ENCODE measurements at regions not wholly inside any gene's neighbourhood (a gene's known extent, or its start where the extent isn't known, plus 50 kb on each side); places are given as distances from the start of the nearest gene placed in this dataset.
"Not testable (repeated sequence)": the region's sequence is repeated elsewhere in the genome, so short reads cannot be mapped to it uniquely, and the experiment has no call there.

GRCh38 chr3:118245312-118245711 is 789.3 kb downstream of the IGSF11 start:
- no peak for TF ChIP-seq POLR2A (IDR thresholded peaks at IDR 0.05)
- TF ChIP-seq, protein P1, sequence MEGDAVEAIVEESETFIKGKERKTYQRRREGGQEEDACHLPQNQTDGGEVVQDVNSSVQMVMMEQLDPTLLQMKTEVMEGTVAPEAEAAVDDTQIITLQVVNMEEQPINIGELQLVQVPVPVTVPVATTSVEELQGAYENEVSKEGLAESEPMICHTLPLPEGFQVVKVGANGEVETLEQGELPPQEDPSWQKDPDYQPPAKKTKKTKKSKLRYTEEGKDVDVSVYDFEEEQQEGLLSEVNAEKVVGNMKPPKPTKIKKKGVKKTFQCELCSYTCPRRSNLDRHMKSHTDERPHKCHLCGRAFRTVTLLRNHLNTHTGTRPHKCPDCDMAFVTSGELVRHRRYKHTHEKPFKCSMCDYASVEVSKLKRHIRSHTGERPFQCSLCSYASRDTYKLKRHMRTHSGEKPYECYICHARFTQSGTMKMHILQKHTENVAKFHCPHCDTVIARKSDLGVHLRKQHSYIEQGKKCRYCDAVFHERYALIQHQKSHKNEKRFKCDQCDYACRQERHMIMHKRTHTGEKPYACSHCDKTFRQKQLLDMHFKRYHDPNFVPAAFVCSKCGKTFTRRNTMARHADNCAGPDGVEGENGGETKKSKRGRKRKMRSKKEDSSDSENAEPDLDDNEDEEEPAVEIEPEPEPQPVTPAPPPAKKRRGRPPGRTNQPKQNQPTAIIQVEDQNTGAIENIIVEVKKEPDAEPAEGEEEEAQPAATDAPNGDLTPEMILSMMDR (IDR thresholded peaks at IDR 0.05 in 4 of 5, conservative IDR thresholded peaks at IDR 0.05 in 1 of 5) = no peak
- Histone ChIP-seq H3K27ac (no peak overlapping the region), H3K27me3 (no peaks in the 10 kb centered on the region), H3K4me3 (no peak overlapping the region), H3K9me3 (no peaks in the 10 kb centered on the region), H3K36me3 (no peaks in the 10 kb centered on the region), H3K4me1 (no peaks in the 10 kb centered on the region)
- ATAC-seq (no peak), DNase-seq (no peak)
- in situ Hi-C loops (cut with MboI; ENCODE audit: low sequenced_read_pairs in 4 of 4) (no loop called here), intact Hi-C loops (cut with DNase I; ENCODE audit: low total_unique reads) (no loop called here)

GRCh38 chr3:118258850-118259249 is 775.8 kb downstream of the IGSF11 start:
- ATAC-seq = not testable (repeated sequence)

GRCh38 chr3:118262800-118263402 is 771.7 kb downstream of the IGSF11 start:
- intact Hi-C loops (cut with DNase I; ENCODE audit: low total_unique reads) (no loop called here), in situ Hi-C loops (cut with MboI; ENCODE audit: low sequenced_read_pairs in 4 of 4) (no loop called here)
- Histone ChIP-seq H3K9me3 (no peaks in the 10 kb centered on the region), H3K27ac (no peak overlapping the region), H3K4me1 (no peaks in the 10 kb centered on the region), H3K4me3 (no peak overlapping the region), H3K27me3 (no peaks in the 10 kb centered on the region), H3K36me3 (no peaks in the 10 kb centered on the region)
- DNase-seq (no peak), ATAC-seq (no peak)
- TF ChIP-seq, protein P1 (IDR thresholded peaks at IDR 0.05 in 4 of 5, conservative IDR thresholded peaks at IDR 0.05 in 1 of 5) = no peak
- TF ChIP-seq POLR2A (IDR thresholded peaks at IDR 0.05) = no peak

More at GRCh38 chr3:118258850-118259249, 775.8 kb downstream of the IGSF11 start:
- H3K27ac ChIP-seq; H3K9me3 ChIP-seq; H3K36me3 ChIP-seq; DNase-seq; H3K27me3 ChIP-seq; in situ Hi-C loops (cut with MboI; ENCODE audit: low sequenced_read_pairs in 4 of 4); H3K4me3 ChIP-seq; H3K4me1 ChIP-seq; intact Hi-C loops (cut with DNase I; ENCODE audit: low total_unique reads): not testable (repeated sequence)

DNA sequence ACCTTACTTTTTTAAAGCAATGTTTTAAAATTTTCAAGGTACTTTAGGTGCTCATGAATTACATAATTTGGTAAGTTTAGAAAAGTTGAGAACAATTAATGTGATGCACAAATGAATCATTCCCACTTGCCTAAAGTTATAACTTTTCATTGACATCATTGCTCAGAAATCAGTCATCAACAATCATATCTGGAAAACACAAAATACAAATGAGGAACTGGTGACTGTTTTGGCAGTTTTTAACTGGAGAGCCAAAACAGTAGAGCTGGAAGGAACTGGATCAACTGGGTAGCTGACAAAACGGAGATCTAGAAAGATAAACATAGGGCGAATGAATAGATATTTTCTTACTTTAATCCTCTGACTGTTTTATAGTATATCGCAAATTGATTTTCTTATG is 767.1 kb downstream of the IGSF11 start:
- H3K36me3 ChIP-seq = no peaks in the 10 kb centered on the region
- ATAC-seq (no peak), DNase-seq (no peak)
- no peaks in the 10 kb centered on the region for H3K27me3 ChIP-seq
- H3K4me1 ChIP-seq = no peaks in the 10 kb centered on the region
- TF ChIP-seq, protein P1 (IDR thresholded peaks at IDR 0.05 in 4 of 5, conservative IDR thresholded peaks at IDR 0.05 in 1 of 5) = no peak
- TF ChIP-seq POLR2A (IDR thresholded peaks at IDR 0.05) = no peak
- intact Hi-C loops (cut with DNase I; ENCODE audit: low total_unique reads) (no loop called here), in situ Hi-C loops (cut with MboI; ENCODE audit: low sequenced_read_pairs in 4 of 4) (no loop called here)
- no peak overlapping the region for H3K27ac ChIP-seq
- H3K4me3 ChIP-seq = no peak overlapping the region
- H3K9me3 ChIP-seq = no peaks in the 10 kb centered on the region

DNA sequence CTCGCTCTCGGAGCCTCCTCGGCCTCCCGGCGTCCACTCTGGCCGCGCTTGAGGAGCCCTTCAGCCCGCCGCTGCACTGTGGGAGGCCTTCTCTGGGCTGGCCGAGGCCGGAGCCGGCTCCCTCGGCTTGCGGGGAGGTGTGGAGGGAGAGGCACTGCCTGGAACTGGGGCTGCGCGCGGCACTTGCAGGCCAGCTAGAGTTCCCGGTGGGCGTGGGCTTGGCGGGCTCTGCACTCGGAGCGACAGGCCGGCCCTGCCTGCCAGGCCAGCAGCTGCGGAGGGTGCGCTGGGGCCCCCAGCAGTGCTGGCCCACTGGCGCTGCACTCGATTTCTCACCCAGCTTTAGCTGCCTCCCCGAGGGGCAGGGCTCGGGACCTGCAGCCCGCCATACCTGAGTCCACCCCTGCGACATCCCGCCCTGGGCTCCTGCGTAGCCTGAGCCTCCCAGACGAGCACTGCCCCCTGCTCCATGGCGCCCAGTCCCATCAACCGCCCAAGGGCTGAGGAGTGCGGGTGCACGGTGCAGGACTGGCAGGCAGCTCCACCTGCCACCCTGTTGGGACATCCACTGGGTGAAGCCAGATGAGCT is 765.0 kb downstream of the IGSF11 start:
- H3K36me3 ChIP-seq = no peaks in the 10 kb centered on the region
- TF ChIP-seq, protein P1 (IDR thresholded peaks at IDR 0.05 in 4 of 5, conservative IDR thresholded peaks at IDR 0.05 in 1 of 5) = no peak
- no peak for TF ChIP-seq POLR2A (IDR thresholded peaks at IDR 0.05)
- intact Hi-C loops (cut with DNase I; ENCODE audit: low total_unique reads) = no loop called here
- ATAC-seq (no peak), DNase-seq (no peak)
- H3K27me3 ChIP-seq = no peaks in the 10 kb centered on the region
- H3K4me3 ChIP-seq = no peak overlapping the region
- in situ Hi-C loops (cut with MboI; ENCODE audit: low sequenced_read_pairs in 4 of 4) = no loop called here
- H3K9me3 ChIP-seq = no peaks in the 10 kb centered on the region
- no peaks in the 10 kb centered on the region for H3K4me1 ChIP-seq
- H3K27ac ChIP-seq = no peak overlapping the region

All from gastrocnemius medialis (tissue), 4 donors.